MM.1S (cell line): ENCODE measurements at regions not wholly inside any gene's neighbourhood (a gene's known extent, or its start where the extent isn't known, plus 50 kb on each side); places are given as distances from the start of the nearest gene placed in this dataset.

ENCODE experiments used
- DNase-seq: peaks from one replicate; pipeline ENCODE4 v3.0.0-alpha.2; 2015
- H2AFZ ChIP-seq: fragments of 300-600 bp; sonication (generic); 2 replicates; pipeline ENCODE4 v1.6.0; 2016; ENCODE audit warnings: antibody characterized with exemption, low read length
- H3F3A ChIP-seq: fragments of 300-600 bp; sonication (generic); 2 replicates; pipeline ENCODE4 v1.6.1; 2016; ENCODE audit warnings: mild to moderate bottlenecking, antibody characterized with exemption, low read length, moderate library complexity, mixed read lengths; ENCODE audit not compliant: insufficient read depth
- H3K27ac ChIP-seq: fragments of 300-600 bp; sonication (generic); 2 replicates; pipeline ENCODE4 v1.5.1; 2016; ENCODE audit warnings: mild to moderate bottlenecking, low read length
- H3K27me3 ChIP-seq: fragments of 300-600 bp; sonication (generic); replicated peaks from 2 replicates; pipeline ENCODE4 v1.6.0; 2016; ENCODE audit warnings: low read length; ENCODE audit not compliant: insufficient read depth
- H3K36me3 ChIP-seq: fragments of 300-600 bp; sonication (generic); replicated peaks from 2 replicates; pipeline ENCODE4 v1.6.1; 2016; ENCODE audit warnings: mild to moderate bottlenecking, low read length, mixed read lengths; ENCODE audit not compliant: insufficient read depth
- H3K4me1 ChIP-seq: fragments of 300-600 bp; sonication (generic); 2 replicates; pipeline ENCODE4 v1.6.1; 2016; ENCODE audit warnings: low read length, mixed read lengths
- H3K4me2 ChIP-seq: fragments of 300-600 bp; sonication (generic); 2 replicates; pipeline ENCODE4 v1.6.0; 2016; ENCODE audit warnings: low read depth, low read length
- H3K4me3 ChIP-seq: fragments of 300-600 bp; sonication (generic); 2 replicates; pipeline ENCODE4 v1.5.1; 2016; ENCODE audit warnings: low read length, mixed read lengths
- H3K79me2 ChIP-seq: fragments of 300-600 bp; sonication (generic); 2 replicates; pipeline ENCODE4 v1.6.1; 2016; ENCODE audit warnings: mixed run types, low read length, mixed read lengths
- H3K9ac ChIP-seq: fragments of 300-600 bp; sonication (generic); 2 replicates; pipeline ENCODE4 v1.6.1; 2016; ENCODE audit warnings: low read length, mixed read lengths
- H3K9me2 ChIP-seq: fragments of 300-600 bp; sonication (generic); replicated peaks from 2 replicates; pipeline ENCODE4 v1.6.1; 2016; ENCODE audit warnings: mild to moderate bottlenecking, low read length, mixed read lengths; ENCODE audit not compliant: insufficient read depth
- H3K9me3 ChIP-seq: fragments of 300-600 bp; sonication (generic); replicated peaks from 2 replicates; pipeline ENCODE4 v1.6.1; 2016; ENCODE audit warnings: mild to moderate bottlenecking, low read length, mixed read lengths; ENCODE audit not compliant: insufficient read depth
- H4K20me1 ChIP-seq: fragments of 300-600 bp; sonication (generic); 2 replicates; pipeline ENCODE4 v1.6.1; 2016; ENCODE audit warnings: mild to moderate bottlenecking, low read length, moderate library complexity, mixed read lengths; ENCODE audit not compliant: insufficient read depth
- CTCF ChIP-seq: fragments of 300-600 bp; sonication (generic); IDR thresholded peaks from 2 replicates; pipeline ENCODE4 v1.5.1; 2016; ENCODE audit warnings: antibody characterized with exemption, low read length, mixed read lengths
- EZH2 ChIP-seq: fragments of 300-600 bp; sonication (generic); optimal IDR thresholded peaks from 2 replicates; pipeline ENCODE3; 2017; ENCODE audit warnings: low read depth, mild to moderate bottlenecking, antibody characterized with exemption, low read length, mixed read lengths
- EZH2phosphoT487 ChIP-seq: fragments of 300-600 bp; sonication (generic); IDR thresholded peaks from 2 replicates; pipeline ENCODE4 v1.6.1; 2018; ENCODE audit warnings: antibody characterized with exemption, low read length

DNA sequence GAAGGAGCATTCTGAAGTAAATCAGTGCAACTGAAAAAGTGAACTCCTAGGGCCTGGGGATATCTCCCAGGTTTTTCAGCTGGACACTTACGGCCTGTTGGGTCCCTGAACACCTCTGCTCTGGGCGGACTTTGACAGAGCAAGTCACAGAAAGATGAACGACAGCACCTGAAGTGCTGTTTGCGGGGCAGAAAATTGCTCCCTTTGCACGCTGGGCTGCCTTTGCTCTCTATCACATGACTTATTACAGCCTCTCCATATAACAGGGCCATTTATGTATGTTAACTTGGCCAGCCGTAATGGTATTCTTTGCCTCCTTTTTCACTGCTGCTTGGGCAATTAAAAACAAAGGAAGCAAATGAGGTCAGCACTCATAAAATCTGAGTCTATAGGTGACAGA is 332.9 kb downstream of the BARHL2 start:
- Histone ChIP-seq H3K27ac (no peak overlapping the region), H3K9me2 (no peaks in the 10 kb centered on the region), H3K4me1 (no peaks in the 10 kb centered on the region), H3K9ac (no peak overlapping the region), H3K9me3 (no peaks in the 10 kb centered on the region), H3F3A (no peaks in the 10 kb centered on the region), H3K4me3 (no peak overlapping the region), H3K79me2 (no peaks in the 10 kb centered on the region), H2AFZ (no peak overlapping the region), H4K20me1 (no peaks in the 10 kb centered on the region), H3K36me3 (no peaks in the 10 kb centered on the region), H3K27me3 (no peaks in the 10 kb centered on the region), H3K4me2 (no peak overlapping the region)
- DNase-seq: no peak
- no peak for TF ChIP-seq EZH2phosphoT487

DNA sequence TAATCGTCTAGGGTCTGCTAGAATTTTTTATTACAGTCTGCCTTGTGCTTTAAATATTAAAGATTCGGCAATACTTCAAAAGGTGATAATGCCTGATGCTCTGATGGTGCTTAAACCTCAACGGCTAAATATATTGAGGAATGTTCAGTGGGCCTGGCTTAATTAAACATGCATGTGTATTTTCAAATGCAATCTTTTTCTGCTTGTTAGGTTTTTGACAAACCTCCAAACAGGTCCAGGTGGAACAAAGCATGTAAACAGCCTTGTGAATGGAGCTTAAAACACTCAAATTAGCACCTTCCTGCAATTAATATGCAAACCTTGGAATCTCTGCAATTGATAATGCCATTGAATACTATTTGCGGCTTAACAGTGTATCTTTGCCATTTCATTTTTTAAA is 334.9 kb downstream of the BARHL2 start:
- Histone ChIP-seq H3K9me2 (no peaks in the 10 kb centered on the region), H3K4me1 (no peaks in the 10 kb centered on the region), H3K9ac (no peak overlapping the region), H3K4me3 (no peak overlapping the region), H3K79me2 (no peaks in the 10 kb centered on the region), H3F3A (no peaks in the 10 kb centered on the region), H2AFZ (no peak overlapping the region), H3K4me2 (no peak overlapping the region), H3K27ac (no peak overlapping the region), H4K20me1 (no peaks in the 10 kb centered on the region), H3K36me3 (no peaks in the 10 kb centered on the region), H3K27me3 (no peaks in the 10 kb centered on the region), H3K9me3 (no peaks in the 10 kb centered on the region)
- no peak for DNase-seq
- TF ChIP-seq EZH2phosphoT487: no peak
- no peak for TF ChIP-seq CTCF
- no peak for TF ChIP-seq EZH2

- H3K27ac ChIP-seq: no peak overlapping the region
- H3K9ac ChIP-seq: no peak overlapping the region
- no peak overlapping the region for H3K4me3 ChIP-seq
- H3F3A ChIP-seq: no peaks in the 10 kb centered on the region
- H4K20me1 ChIP-seq: no peaks in the 10 kb centered on the region
- TF ChIP-seq EZH2phosphoT487: no peak
- TF ChIP-seq CTCF: no peak
- no peak for TF ChIP-seq EZH2
- H2AFZ ChIP-seq: no peak overlapping the region
- no peak overlapping the region for H3K4me2 ChIP-seq
- H3K4me1 ChIP-seq: no peaks in the 10 kb centered on the region
- H3K9me2 ChIP-seq: no peaks in the 10 kb centered on the region
- no peaks in the 10 kb centered on the region for H3K27me3 ChIP-seq
- no peaks in the 10 kb centered on the region for H3K36me3 ChIP-seq
- H3K79me2 ChIP-seq: no peaks in the 10 kb centered on the region
- no peaks in the 10 kb centered on the region for H3K9me3 ChIP-seq
- no peak for DNase-seq
These were observed 335.5 kb downstream of the BARHL2 start for GRCh38 chr1:90381598-90381997.

GRCh38 chr1:90371448-90371813 is 345.7 kb downstream of the BARHL2 start:
- Histone ChIP-seq H3K9ac (no peak overlapping the region), H3K4me2 (no peak overlapping the region; the same call in 1 of the 2 replicates), H3F3A (no peaks in the 10 kb centered on the region), H3K27me3 (no peaks in the 10 kb centered on the region), H3K36me3 (no peaks in the 10 kb centered on the region), H3K4me1 (peaks cover 11% of the 10 kb centered on the region; the same call in 1 of the 2 replicates), H3K9me2 (no peaks in the 10 kb centered on the region), H3K27ac (no peak overlapping the region), H3K79me2 (no peaks in the 10 kb centered on the region), H4K20me1 (no peaks in the 10 kb centered on the region), H3K9me3 (no peaks in the 10 kb centered on the region), H3K4me3 (no peak overlapping the region), H2AFZ (no peak overlapping the region)
- TF ChIP-seq EZH2: no peak
- TF ChIP-seq EZH2phosphoT487: no peak
- TF ChIP-seq CTCF: no peak
- no peak for DNase-seq
